WERI-Rb-1 (cell line): ENCODE measurements at regions not wholly inside any gene's neighbourhood (a gene's known extent, or its start where the extent isn't known, plus 50 kb on each side); places are given as distances from the start of the nearest gene placed in this dataset.
A peak's percentile ranks its signal among the peaks of the same experiment; 100 is the strongest.
"Not testable (repeated sequence)": the region's sequence is repeated elsewhere in the genome, so short reads cannot be mapped to it uniquely, and the experiment has no call there.

Source experiments
- DNase-seq: peaks from one replicate; pipeline ENCODE4 v3.0.0-alpha.2; 2020
- H3K27ac ChIP-seq: fragments of 250-450 bp; sonication (Bioruptor Pico); 2 replicates; pipeline ENCODE4 v1.5.1; 2020; ENCODE audit warnings: mild to moderate bottlenecking, moderate library complexity
- H3K27me3 ChIP-seq: fragments of 250-450 bp; sonication (Bioruptor Pico); 2 replicates; pipeline ENCODE4 v1.5.1; 2021; ENCODE audit warnings: mild to moderate bottlenecking, low read depth, moderate library complexity; ENCODE audit not compliant: insufficient read depth, severe bottlenecking
- H3K36me3 ChIP-seq: fragments of 250-450 bp; sonication (Bioruptor Pico); 2 replicates; pipeline ENCODE4 v1.5.1; 2020; ENCODE audit warnings: mild to moderate bottlenecking, moderate library complexity
- H3K4me3 ChIP-seq: 2 replicates; pipeline ENCODE4 v1.5.1; 2011; ENCODE audit warnings: low read depth, mild to moderate bottlenecking, control low read depth, low read length
- H3K9me3 ChIP-seq: fragments of 250-450 bp; sonication (Bioruptor Pico); 2 replicates; pipeline ENCODE4 v1.5.1; 2021; ENCODE audit warnings: mild to moderate bottlenecking, moderate library complexity; ENCODE audit not compliant: severe bottlenecking
- CTCF ChIP-seq: IDR thresholded peaks from 2 replicates; pipeline ENCODE4 v1.5.1; 2011; ENCODE audit warnings: low read depth, mild to moderate bottlenecking, control low read depth, inconsistent platforms, low read length

GRCh38 chr3:75434913-75435793, 229.0 kb upstream of the FRG2C start:
- not testable (repeated sequence) for H3K36me3 ChIP-seq
- peak; percentile 3; the same call in 1 of the 2 replicates for TF ChIP-seq CTCF
- DNase-seq = peak; percentile 99

GRCh38 chr3:75435794-75436400, 228.2 kb upstream of the FRG2C start:
- H3K27me3 ChIP-seq, H3K36me3 ChIP-seq, DNase-seq, H3K27ac ChIP-seq, H3K9me3 ChIP-seq: not testable (repeated sequence)
- H3K4me3 ChIP-seq = peak overlapping the region; percentile 79

More at GRCh38 chr3:75434913-75435793, 229.0 kb upstream of the FRG2C start:
- Histone ChIP-seq H3K4me3 (peak overlapping the region; percentile 79), H3K27ac (peak overlapping the region; percentile 79)
- H3K27me3 ChIP-seq, H3K9me3 ChIP-seq: not testable (repeated sequence)

- H3K4me3 ChIP-seq = not testable (repeated sequence)
Measured at GRCh38 chr3:75440986-75441385, 223.1 kb upstream of the FRG2C start.

DNA sequence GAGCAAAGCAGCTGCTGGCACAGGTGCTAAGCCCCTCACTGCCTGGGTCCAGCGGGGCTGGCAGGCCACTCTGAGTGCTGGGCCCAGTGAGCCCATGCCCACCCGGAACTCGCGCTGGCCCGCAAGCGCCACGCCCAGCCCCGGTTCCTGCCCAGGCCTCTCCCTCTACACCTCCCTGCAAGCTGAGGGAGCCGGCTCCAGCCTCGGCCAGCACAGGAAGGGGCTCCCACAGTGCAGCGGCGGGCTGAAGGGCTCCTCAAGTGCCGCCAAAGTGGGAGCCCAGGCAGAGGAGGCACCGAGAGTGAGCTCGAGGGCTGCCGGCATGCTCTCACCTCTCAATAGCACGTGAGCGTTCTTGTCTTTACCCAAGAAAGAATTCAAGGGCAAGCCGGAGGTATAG, 219.5 kb upstream of the FRG2C start:
- not testable (repeated sequence) for DNase-seq, H3K4me3 ChIP-seq

More at GRCh38 chr3:75440986-75441385, 223.1 kb upstream of the FRG2C start:
- H3K27me3 ChIP-seq, H3K27ac ChIP-seq, H3K36me3 ChIP-seq, H3K9me3 ChIP-seq, DNase-seq: not testable (repeated sequence)

GRCh38 chr3:75445234-75445633, 218.9 kb upstream of the FRG2C start:
- not testable (repeated sequence) for H3K4me3 ChIP-seq, H3K27me3 ChIP-seq, DNase-seq, H3K9me3 ChIP-seq, H3K36me3 ChIP-seq, H3K27ac ChIP-seq

More for the DNA sequence above, 219.5 kb upstream of the FRG2C start:
- H3K9me3 ChIP-seq, H3K27ac ChIP-seq, H3K27me3 ChIP-seq, H3K36me3 ChIP-seq: not testable (repeated sequence)

DNA sequence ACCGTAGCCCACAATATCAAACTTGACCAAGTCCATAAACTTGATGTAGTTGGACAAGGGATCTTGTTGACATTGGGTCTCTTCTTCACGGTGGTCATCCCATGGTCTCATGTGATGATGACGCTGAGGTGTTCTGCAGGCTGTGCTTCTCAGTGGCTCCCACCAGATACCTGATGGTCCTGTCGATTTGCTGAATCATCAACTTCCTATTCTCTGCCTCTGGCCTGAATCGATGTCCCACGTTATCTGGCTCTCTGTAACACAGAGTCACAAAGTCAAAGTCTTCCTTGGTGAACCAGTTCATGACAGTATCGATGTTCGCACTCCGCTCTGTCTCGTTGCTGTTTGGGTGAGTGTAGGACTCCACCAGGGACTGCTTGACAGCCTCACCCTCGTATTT, 217.2 kb upstream of the FRG2C start:
- DNase-seq, H3K4me3 ChIP-seq, H3K36me3 ChIP-seq, H3K9me3 ChIP-seq, H3K27me3 ChIP-seq, H3K27ac ChIP-seq: not testable (repeated sequence)

DNA sequence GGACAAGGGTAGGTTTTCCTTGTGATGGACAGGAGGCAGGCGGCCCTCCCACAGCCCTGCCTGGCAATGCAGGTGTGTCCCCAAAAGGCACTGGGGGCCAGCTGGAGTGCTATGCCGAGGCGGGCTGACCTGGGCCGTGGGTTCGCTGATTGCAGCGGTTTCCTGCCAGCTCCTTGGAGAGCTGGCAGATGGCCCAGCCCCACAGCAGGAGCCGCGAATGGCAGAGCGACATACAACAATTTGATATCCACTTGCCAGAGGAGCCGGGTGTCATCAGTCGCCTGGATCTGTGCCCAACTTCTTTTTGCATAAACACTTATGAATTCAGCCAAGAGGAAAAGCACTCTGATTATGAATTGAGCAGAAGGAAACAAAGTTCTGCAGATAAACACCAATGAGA, 210.8 kb upstream of the FRG2C start:
- not testable (repeated sequence) for H3K27ac ChIP-seq, H3K4me3 ChIP-seq, H3K27me3 ChIP-seq, DNase-seq, H3K9me3 ChIP-seq, H3K36me3 ChIP-seq

- H3K27ac ChIP-seq, DNase-seq, H3K9me3 ChIP-seq, H3K36me3 ChIP-seq, H3K27me3 ChIP-seq, H3K4me3 ChIP-seq: not testable (repeated sequence)
Measured at GRCh38 chr3:75453839-75454238, 210.3 kb upstream of the FRG2C start.

- H3K9me3 ChIP-seq = not testable (repeated sequence)
Measured at GRCh38 chr3:75474530-75474929, 189.6 kb upstream of the FRG2C start.

GRCh38 chr3:75496600-75496999, 167.5 kb upstream of the FRG2C start:
- not testable (repeated sequence) for H3K9me3 ChIP-seq, DNase-seq, H3K27me3 ChIP-seq, H3K27ac ChIP-seq, H3K36me3 ChIP-seq, H3K4me3 ChIP-seq

More at GRCh38 chr3:75474530-75474929, 189.6 kb upstream of the FRG2C start:
- H3K4me3 ChIP-seq, H3K36me3 ChIP-seq, H3K27ac ChIP-seq, H3K27me3 ChIP-seq, DNase-seq: not testable (repeated sequence)

DNA sequence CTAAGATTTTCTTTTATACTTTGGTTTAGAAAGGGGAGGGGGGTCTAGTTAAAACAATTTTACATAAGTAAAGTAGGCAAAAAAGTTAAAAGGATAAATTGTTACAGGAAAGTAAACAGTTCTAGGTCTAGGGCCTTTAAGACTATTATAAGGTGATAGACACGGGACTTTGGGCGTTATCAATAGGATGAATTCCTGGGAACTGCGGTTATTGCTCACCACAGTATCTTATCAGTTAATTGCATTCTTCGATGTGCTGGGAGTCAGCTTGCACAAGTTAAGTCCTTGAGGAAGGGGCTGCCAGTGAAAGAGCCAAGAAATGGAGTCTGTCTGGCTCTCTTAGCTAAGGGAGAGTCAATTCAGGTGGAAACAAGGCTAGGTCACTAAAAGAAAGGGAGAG, 163.8 kb upstream of the FRG2C start:
- H3K36me3 ChIP-seq, H3K27ac ChIP-seq, H3K4me3 ChIP-seq, DNase-seq, H3K9me3 ChIP-seq, H3K27me3 ChIP-seq: not testable (repeated sequence)

DNA sequence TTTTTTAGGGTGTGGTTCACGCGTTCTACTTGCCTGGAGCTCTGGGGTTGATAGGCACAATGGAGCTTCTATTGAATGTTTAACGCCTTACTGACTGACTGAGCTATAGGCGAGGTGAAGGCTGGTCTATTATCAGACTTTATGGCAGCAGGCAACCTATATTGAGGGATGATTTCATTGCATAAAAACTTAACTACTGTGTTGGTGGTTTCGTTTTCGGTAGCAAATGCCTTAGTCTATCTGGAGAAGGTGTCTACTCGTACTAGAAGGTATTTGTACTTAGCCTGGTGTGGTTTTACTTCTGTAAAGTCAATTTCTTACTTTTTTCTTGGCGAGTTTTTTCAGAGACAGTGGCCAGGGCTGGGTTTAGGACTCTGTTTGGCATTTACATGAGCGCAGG, 162.0 kb upstream of the FRG2C start:
- not testable (repeated sequence) for H3K27me3 ChIP-seq, DNase-seq, H3K4me3 ChIP-seq, H3K9me3 ChIP-seq, H3K27ac ChIP-seq, H3K36me3 ChIP-seq
